HG03025 (cell line): ENCODE measurements at regions not wholly inside any gene's neighbourhood (a gene's known extent, or its start where the extent isn't known, plus 50 kb on each side); places are given as distances from the start of the nearest gene placed in this dataset.

Experiments
- ATAC-seq: cut with Tn5 transposase; IDR thresholded peaks from one replicate; pipeline ENCODE4 v1.9.1; 2021; ENCODE audit warnings: mild to moderate bottlenecking, moderate library complexity; ENCODE audit not compliant: unreplicated experiment, low FRiP score

GRCh38 chr10:52636874-52637273 lies 135.7 kb downstream of the MBL2 start:
- ATAC-seq: no peak

- no peak for ATAC-seq
Observed at GRCh38 chr10:52637592-52637991, 135.0 kb downstream of the MBL2 start.

- ATAC-seq: no peak
Observed at GRCh38 chr10:52639652-52640051, 132.9 kb downstream of the MBL2 start.

DNA sequence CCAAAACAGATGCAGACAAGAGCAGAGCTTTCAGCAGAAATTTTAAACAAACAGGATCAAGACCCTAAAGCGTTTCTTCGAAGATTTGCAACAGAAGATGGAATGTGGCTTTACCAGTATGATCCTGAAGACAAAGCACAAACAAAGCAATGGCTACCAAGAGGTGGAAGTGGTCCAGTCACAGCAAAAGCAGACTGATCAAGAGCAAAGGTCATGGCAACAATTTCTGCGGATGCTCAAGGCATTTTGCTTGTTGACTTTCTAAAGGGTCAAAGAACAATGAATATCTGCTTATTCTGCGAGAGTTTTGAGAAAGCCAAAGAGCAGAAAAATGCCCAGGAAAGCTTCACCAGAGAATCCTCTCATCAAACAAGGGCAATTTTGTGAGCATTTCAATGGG lies 130.4 kb downstream of the MBL2 start:
- ATAC-seq: no peak

DNA sequence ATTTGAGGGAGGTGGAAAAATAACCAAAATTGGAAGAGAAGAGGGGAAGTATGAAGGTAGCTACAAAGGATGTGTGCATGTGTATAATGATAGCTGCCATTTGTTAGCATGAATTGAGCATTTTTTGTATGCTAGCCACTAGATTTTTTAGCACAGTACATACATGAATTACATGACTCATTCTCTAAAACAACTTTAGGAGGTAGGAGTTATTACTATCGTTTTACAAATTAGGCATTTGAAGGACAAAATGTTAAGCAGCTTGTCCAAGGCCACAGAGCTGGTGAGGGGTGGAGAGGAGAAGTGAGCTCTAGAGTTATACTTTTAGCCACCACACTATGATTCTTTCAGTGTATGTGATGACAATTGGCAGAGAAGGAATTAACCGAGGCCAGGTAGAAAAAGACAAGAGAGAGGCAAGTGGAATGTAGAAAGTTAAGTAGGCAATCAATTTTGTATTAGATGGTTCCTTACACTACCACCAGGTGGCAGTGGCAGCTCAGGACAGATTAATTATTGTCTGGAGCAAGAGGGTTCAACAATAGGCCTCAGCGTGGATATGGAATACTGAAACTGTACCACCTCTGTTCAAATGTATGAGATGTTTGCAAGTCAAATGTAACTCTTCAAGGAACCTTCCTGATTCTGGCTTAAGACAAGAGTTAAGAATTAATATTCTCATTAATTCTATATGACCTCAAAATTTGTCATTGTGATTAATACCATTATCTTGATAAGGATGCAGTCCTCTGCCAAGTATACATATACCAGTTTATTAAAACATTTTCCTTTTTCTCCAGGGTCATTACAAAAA lies 128.0 kb downstream of the MBL2 start:
- ATAC-seq: no peak

GRCh38 chr10:52645187-52645758 lies 127.3 kb downstream of the MBL2 start:
- no peak for ATAC-seq

- ATAC-seq: no peak
Observed at GRCh38 chr10:52649511-52649910, 123.1 kb downstream of the MBL2 start.

- no peak for ATAC-seq
Observed at GRCh38 chr10:52650873-52651272, 121.7 kb downstream of the MBL2 start.

GRCh38 chr10:52651293-52651692 lies 121.3 kb downstream of the MBL2 start:
- ATAC-seq: no peak

GRCh38 chr10:52652431-52653262 lies 119.9 kb downstream of the MBL2 start:
- no peak for ATAC-seq

- ATAC-seq: no peak
Observed at GRCh38 chr10:52653263-52653909, 119.2 kb downstream of the MBL2 start.

- no peak for ATAC-seq
Observed at GRCh38 chr10:52654201-52654600, 118.4 kb downstream of the MBL2 start.

DNA sequence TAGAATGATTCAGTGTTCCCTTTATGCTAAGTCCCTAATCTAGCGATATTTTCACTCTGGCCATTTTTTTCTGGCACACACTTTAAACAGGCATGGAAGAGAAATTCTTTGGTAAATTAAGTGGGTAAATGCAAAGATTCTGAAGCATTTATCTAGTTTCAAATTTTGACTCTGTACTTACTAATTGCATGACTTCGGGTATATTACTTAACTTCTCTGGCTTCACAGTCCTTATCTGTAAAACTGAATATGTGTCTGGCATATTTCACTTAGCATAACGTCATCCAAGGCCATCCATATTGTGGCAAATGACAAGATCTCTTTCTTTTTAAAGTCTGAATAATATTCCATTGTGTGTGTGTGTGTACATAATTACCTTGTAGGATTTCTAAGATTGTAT lies 114.5 kb downstream of the MBL2 start:
- no peak for ATAC-seq

DNA sequence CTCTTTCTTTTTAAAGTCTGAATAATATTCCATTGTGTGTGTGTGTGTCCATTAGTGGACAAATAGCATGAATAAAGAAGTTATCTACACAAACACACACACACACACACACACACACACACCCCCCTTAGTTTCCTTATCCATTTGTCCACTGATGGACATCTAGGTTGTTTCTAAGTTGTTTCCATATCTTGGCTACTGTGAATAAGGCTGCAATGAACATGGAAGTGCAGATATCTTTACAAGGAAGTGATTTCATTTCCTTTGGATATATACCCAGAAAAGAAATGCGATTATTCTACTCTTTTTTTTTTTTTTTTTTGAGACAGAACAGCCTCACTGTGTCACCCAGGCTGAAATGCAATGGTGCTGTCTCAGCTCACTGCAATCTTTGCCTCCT lies 113.5 kb downstream of the MBL2 start:
- ATAC-seq: no peak

- ATAC-seq: no peak
Observed at GRCh38 chr10:52662256-52662655, 110.3 kb downstream of the MBL2 start.

GRCh38 chr10:52663161-52663560 lies 109.4 kb downstream of the MBL2 start:
- no peak for ATAC-seq

- ATAC-seq: no peak
Observed at GRCh38 chr10:52664629-52665028, 108.0 kb downstream of the MBL2 start.

GRCh38 chr10:52665821-52666220 lies 106.8 kb downstream of the MBL2 start:
- ATAC-seq: no peak

DNA sequence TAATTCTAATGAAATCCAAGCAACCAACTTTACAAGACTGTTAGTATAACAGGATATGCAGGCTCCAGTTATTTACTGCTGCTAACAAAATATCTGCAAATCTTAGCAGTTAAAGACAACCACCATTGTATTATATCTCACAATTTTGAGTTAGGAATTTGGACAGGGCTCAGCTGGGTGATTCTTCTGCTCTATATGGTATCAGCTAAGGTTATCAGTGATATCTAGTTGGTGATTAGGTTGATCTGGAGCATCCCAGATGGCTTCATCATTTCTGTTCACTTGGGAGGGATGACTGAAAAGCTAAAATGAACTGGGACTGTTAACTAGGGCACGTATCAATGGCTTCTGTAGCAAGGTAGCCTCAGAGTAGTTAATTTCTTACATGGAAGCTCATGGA lies 105.7 kb downstream of the MBL2 start:
- ATAC-seq: no peak

DNA sequence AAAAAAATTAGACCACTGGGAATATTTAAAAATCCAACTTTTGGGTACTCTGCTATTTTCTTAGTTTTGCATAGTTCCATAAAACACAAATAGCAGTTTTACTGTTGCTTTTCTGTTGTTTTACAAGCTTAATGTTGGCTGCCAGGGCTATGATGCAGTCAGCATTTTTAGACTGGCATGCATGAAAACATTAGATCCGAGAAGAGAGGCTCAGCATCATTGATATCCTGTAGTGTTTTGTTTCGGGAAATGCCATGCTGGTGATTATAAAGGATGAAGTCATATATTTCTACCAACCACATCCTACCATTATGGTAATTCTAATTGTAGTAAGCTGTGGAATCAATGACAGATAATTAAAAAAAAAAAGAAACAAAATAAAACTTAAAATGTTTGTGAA lies 104.6 kb downstream of the MBL2 start:
- no peak for ATAC-seq

GRCh38 chr10:52672880-52673279 lies 99.7 kb downstream of the MBL2 start:
- ATAC-seq: no peak
